ENCODE measurements at regions not wholly inside any gene's neighbourhood (a gene's known extent, or its start where the extent isn't known, plus 50 kb on each side); places are given as distances from the start of the nearest gene placed in this dataset.
"Not testable (repeated sequence)": the region's sequence is repeated elsewhere in the genome, so short reads cannot be mapped to it uniquely, and the experiment has no call there.

GRCh38 chr1:169019419-169020058, 87.0 kb upstream of the ATP1B1 start:
- no peak for DNase-seq

GRCh38 chr1:169020684-169021083, 85.8 kb upstream of the ATP1B1 start:
- DNase-seq = no peak

- DNase-seq = no peak
Measured at GRCh38 chr1:169022648-169023047, 83.8 kb upstream of the ATP1B1 start.

DNA sequence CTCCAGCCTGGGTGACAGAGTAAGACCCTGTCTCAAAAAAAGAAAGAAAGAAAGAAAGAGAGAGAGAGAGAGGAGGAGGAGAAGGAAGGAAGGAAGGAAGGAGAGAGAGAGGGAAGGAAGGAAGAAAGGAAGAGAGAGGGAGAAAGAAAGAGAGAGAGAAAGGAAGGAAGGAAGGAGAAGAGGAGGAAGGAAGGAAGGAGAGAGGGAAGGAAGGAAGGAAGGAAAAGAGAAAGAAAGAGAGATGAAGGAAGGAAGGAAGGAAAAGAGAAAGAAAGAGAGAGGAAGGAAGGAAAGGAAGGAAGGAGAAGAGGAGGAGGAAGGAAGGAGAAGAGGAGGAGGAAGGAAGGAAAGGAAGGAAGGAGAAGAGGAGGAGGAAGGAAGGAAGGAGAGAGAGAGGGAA, 82.2 kb upstream of the ATP1B1 start:
- no peak for DNase-seq

DNA sequence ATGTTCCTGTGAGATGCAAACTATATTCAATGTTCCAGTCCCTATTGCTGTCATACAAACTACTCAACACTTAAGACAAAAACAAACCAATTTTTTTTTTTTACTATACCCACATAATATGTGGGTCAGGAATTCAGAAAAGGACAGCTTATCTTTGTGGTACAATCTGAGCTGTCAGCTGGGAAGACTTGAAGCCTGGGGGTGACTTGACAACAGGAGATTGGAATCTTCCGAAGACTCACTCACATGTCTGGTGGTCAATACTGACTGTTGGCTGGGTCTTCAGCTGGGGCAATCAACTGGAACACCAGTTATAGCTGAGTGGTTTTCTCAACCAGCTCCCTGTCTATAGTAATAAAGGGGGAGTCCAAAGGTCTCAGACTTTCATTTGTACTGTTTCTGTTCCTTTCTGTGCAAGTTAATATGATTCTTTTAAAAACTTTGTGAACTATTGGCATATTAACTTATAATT, 81.7 kb upstream of the ATP1B1 start:
- no peak for DNase-seq

GRCh38 chr1:169025412-169025811, 81.1 kb upstream of the ATP1B1 start:
- no peak for DNase-seq

- no peak for DNase-seq
Measured at GRCh38 chr1:169027607-169028320, 78.7 kb upstream of the ATP1B1 start.

DNA sequence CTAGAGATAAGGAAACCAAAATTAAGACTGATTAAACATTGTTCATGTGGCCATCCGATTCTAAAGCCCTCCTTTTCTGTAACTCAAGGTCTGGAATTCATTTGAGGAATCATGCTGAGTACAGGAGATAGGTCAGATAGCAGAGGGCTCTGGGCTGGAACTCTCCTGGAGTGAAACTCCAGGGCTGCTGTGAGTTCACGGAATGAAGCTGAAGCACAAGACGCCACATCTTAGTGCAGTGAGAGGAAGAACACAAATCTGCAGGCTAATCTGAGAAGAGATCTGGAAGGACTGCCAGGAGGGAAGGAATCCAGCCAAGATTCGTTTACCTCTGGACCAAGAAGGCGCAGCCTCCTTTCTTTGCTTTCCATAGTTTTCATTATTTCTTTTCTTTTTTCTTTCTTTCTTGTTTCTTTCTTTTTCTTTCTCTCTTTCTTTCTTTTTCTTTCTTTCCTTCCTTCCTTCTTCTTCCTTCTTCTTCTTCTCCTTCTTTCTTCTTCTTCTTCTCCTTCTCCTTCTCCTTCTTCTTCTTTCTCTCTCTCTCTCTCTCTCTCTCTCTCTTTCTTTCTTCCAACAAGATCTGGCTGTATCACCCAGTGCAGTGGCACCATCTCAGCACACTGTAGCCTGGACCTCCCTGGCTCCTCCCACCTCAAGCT, 74.8 kb upstream of the ATP1B1 start:
- DNase-seq = no peak

GRCh38 chr1:169041366-169041765, 65.1 kb upstream of the ATP1B1 start:
- no peak for DNase-seq

GRCh38 chr1:169042377-169042776, 64.1 kb upstream of the ATP1B1 start:
- no peak for DNase-seq

DNA sequence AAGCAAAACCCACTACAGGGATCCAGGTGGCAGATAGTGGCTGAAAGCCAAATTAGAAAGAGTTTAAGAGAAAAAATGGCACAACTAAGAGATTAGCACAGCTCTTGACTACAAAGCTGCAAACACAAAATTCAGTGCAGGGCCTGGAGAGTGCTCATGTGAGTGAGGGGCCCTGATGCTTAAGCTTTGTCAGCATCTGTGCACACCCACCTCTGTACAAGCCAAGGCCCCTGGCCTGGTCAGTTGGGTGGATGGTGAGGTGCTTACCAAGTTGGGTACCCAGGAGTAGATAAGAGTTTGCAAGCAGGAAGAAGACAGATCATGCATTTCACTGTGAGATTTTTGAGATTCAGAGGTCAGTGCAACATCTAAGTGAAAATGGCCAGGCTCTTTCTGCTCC, 62.7 kb upstream of the ATP1B1 start:
- DNase-seq = no peak

DNA sequence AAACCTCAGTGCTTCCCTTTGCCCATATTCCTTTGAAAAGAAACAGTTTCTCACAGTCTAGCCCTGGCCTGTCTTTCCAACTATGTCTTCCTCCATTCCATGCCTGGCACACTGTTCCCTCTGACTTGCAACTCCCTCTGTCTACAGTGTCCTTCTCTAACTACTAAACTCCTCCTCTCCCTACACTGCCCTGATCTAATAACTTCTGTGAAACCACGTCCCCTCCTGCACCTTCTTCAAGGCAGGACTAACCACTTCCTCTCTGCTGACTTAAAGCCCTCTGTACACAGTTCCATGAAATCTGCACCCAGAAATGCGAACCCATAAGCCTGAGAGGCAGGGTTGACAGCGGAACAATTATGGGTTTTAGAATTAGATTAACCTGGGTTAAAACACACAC, 62.2 kb upstream of the ATP1B1 start:
- peak in 2 of 5 donors; percentile 18 to 91 for DNase-seq

DNA sequence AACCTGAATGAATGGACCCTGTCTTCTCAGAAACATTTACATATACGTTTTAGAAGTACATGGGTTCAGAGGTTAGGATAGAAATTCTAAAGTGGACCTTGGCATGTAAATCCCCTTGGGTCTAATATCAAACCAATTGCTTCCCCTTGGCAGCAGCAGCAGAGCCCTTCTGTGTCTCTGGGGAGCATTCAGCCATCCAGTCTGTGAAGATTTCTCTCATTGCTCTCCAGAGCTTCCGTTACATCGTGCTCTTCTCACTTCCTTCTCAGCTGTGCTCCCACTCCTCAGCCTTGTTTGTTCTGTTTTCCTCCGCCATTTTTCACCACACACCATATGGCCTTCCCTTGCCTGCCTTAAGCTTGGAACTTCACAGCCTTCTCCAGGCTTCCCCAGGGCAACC, 61.5 kb upstream of the ATP1B1 start:
- DNase-seq = peak in 1 of 5 donors; percentile 17

DNA sequence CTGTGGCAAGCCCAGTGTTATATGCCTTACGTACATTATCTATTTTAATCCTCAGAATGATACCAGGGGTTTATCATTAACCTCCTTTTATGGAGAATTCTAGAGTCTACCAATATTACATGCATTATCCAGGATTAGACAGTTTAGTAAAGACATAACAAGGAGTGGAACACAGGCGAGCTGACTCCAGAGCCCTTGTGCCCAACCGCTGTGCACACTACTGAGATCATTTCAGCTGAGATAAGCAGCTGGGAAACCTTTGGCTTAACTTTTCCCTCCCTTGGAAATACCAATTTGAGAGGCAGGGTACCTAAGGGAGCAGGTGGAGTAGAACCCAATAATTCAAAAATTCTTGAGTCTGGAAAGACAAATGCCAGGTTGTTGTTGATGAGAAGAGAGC, 59.8 kb upstream of the ATP1B1 start:
- no peak for DNase-seq

GRCh38 chr1:169047074-169047473, 59.4 kb upstream of the ATP1B1 start:
- DNase-seq = no peak

- DNase-seq = no peak
Measured at GRCh38 chr1:169048043-169048442, 58.4 kb upstream of the ATP1B1 start.

DNA sequence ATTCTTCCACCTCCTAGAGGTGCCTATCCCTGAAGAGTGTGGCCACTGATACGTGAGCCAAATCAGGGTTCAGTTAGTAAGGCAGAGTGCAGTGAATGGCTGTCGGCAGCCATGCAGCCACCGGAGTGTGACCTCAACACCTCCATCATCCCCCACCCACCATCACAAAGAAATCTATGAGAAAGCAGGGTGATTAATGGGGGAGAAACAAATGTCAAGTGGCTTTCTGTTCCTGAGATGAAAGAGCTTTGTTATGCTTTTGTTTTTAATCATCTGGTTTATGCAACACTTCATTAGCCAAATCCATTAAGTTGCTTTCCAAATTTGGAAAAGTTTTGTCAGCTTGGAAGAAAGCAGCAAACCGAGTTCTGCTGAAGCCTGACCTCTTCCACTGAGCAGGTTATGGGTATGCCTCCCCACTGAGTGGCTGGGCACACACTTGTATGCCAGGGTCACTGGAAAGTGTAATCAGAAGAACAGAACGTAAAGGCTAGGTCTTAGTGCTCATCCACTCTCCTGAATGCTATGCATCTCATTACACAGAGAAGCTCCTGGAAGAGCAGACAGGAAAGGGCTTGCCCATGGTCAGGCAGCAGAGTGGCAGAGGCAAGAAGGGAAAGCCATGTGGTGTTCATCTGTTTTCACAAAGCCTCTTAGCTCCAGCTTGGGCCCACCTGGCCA, 57.1 kb upstream of the ATP1B1 start:
- peak in 1 of 5 donors; percentile 15 for DNase-seq

GRCh38 chr1:169051171-169051570, 55.3 kb upstream of the ATP1B1 start:
- DNase-seq = no peak

GRCh38 chr1:169052171-169052570, 54.3 kb upstream of the ATP1B1 start:
- not testable (repeated sequence) for DNase-seq

DNA sequence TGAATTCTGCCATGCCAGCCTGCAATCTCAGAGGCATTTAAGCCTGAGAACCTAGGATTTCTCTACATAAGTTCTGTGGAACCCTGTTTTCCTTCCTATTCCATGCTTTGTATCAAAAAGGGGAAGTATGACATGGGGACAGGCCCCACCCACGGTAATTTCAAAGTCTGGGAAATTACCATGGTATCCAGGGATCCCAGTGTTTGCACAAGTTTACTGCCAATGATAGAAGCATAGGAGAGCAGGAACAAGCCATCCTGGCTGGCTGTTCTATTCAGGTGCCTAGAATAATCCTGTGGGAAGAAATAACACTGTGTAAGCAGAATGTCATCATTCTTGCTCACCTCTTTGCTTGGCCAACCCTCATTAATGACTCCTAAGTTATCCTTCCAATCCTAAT, 53.8 kb upstream of the ATP1B1 start:
- DNase-seq = no peak

GRCh38 chr1:169053196-169053595, 53.3 kb upstream of the ATP1B1 start:
- DNase-seq = no peak
